ENCODE measurements at regions not wholly inside any gene's neighbourhood (a gene's known extent, or its start where the extent isn't known, plus 50 kb on each side); places are given as distances from the start of the nearest gene placed in this dataset.
"Not testable (repeated sequence)": the region's sequence is repeated elsewhere in the genome, so short reads cannot be mapped to it uniquely, and the experiment has no call there.

GRCh38 chr2:13611939-13612338 lies 895.2 kb downstream of the TRIB2 start:
- DNase-seq (ENCODE audit: low read depth): no peak

DNA sequence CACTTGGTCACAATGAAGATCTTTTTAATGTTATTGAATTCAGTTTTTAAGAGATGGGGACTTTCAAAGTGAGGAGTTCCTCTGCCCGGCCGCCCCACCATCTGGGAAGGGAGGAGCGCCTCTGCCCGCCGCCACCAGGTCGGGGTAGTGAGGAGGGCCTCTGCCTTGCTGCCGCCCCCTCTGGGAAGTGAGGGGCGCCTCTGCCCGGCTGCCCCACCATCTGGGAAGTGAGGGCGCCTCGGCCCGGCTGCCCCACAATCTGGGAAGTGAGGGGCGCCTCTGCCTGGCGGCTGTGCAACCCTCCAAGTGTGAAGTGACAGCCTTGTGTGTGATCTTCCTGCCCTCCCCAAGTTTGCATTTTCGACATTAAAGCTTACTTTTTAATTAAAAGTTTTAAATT lies 899.3 kb downstream of the TRIB2 start:
- DNase-seq (ENCODE audit: low read depth): no peak

GRCh38 chr2:13616616-13617015 lies 899.9 kb downstream of the TRIB2 start:
- DNase-seq (ENCODE audit: low read depth): no peak

DNA sequence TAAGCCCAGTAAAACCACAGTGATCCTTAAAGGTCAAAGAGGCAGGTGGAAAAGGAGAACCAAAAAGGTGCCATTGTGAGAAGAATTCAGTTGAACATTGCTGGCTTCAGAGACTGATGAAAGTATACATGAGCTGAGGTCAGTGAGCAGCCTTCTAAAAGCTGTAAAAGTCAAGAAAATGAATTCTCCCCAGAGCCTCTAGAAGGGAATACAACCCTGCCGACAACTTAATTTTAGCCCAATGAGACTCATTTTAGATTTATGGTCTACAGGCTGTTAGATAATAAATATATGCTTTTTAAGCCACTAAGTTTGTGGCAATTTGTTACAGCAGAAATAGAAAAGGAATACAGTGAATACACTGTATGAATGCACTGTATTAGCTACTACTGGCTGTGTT lies 911.4 kb downstream of the TRIB2 start:
- DNase-seq (ENCODE audit: low read depth): no peak

- no peak for DNase-seq (ENCODE audit: low read depth)
These were observed 921.4 kb downstream of the TRIB2 start for GRCh38 chr2:13638181-13638580.

DNA sequence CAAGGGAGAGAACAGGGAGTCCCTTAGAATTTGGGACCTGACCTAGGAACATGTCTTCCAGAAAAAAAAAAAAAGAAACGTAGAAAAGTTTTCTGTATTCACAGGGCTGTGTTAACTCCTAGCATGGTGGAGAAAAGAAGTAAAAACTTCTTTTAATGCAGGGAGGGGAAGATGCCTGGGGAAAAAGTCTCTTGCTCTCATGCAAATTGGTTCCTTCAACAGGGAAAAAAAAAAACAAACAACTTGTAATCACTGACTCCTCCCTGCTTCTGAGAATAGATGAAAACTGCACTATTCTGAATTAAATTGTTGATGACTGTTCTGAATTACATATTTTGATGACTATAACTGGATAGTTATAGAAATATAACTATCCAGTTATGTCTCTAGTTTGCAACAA lies 933.2 kb downstream of the TRIB2 start:
- DNase-seq (ENCODE audit: low read depth): no peak

DNA sequence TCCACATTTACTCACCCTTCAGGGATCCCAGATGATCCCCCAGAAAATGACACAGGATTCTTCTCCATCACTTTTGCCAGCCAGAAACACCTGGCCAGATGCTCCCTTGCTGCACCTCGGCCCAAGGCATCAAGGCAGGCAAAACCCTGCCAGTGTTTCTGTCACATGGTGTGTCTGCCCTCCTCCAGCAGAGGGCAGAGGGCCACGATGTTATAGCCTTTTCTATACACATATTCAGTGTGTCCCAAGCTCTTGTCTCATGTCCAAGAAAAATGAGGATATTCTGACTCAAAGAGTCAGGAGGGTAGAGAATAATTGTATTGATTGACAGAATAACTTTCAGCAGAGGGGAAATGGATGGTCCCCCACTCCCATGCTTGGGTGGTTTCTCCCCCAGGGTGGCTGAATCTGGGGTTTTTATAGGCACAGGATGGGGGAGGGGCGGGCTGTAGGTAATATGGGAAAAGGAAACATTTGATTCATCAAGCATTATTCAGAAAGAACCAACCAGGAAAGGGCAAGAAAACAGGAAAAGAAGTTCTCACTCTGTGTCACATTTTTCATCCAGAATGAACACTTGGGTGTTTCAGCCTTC lies 933.9 kb downstream of the TRIB2 start:
- no peak for DNase-seq (ENCODE audit: low read depth)

DNA sequence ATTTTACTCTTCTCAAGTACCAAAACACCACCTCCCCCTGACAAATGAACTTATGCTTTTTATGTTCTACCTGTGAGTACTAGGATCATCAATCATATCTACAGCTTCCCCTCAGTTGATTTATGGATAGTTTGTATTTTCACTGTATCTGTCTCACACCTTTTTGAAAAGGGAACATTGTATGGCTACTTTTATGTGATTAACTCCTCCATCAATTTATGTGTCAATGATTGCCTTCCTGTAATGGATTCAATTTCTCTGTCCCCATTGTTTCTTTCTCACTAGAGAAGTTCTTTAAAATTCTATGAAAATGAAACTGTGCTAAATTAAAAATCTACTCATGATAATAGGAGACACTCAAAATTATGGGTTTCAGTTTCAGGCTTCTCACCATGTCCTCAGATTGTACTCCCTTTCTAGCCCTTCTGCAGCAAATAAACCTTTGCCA lies 935.0 kb downstream of the TRIB2 start:
- no peak for DNase-seq (ENCODE audit: low read depth)

DNA sequence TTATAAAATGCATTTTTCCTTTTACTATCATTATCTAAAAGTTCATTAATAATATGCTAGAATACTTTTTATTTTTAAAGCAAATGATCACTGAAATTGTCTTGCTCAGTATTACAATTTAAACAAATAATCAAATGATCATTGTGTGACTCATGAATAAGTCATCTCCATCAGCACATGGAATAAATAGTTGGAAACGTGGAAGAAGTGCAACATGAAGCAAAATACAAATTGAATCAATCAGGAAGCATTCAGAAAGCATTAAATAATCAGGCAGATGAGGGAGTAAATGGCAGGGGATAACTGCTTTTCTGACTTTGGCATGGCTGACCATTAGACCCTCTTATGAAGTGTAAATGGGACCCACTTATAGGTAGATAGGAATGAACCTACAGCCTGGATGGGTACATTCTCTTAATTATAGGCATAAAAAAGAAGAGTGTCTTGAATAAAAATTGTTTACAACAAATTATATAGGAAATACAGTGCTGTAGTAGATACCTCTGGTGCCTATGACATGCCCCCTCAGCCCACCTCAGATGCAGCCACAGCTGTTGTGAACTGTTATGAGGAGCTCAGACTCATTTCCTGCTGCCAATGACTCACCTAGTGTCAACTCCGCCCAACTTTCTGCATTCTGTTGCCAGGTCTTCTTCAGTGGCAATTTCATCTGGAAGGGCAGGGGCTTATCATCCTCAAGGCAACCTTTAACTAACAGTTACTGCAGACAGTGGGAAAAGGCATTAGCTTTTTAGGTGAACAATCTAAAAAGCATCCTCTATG lies 936.0 kb downstream of the TRIB2 start:
- DNase-seq (ENCODE audit: low read depth): no peak

DNA sequence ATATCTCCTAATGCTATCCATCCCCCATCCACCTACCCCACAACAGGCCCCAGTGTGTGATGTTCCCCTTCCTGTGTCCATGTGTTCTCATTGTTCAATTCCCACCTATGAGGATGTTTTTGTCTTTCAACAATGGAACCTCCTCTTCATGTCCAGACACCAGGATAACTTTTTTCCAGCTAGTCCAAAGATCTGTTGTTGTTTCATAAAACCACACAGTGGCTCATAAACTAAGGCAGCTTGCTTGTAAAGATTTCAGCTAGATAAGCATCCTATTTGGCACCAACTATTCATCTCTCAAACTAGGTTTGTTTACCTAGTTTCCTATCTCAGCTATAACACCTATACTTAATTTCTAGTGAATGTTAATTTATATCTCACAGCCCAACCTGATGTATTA lies 937.7 kb downstream of the TRIB2 start:
- DNase-seq (ENCODE audit: low read depth): no peak

DNA sequence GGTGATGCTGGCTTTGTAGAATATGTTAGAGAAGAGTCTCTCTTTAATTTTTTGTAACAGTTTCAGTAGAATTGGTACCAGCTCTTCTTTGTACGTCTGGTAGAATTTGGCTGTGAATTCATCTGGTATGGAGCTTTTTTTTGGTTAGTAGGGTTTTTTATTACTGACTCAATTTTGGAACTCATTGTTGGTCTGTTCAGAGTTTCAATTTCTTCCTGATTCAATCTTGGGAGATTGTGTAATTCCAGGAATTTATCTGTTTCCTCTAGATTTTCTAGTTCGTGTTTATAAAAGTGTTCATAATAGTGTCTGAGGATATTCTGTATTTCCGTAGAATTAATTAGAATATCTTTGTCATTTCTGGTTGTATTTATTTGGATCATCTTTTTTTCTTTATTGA lies 943.5 kb downstream of the TRIB2 start:
- DNase-seq (ENCODE audit: low read depth): no peak

DNA sequence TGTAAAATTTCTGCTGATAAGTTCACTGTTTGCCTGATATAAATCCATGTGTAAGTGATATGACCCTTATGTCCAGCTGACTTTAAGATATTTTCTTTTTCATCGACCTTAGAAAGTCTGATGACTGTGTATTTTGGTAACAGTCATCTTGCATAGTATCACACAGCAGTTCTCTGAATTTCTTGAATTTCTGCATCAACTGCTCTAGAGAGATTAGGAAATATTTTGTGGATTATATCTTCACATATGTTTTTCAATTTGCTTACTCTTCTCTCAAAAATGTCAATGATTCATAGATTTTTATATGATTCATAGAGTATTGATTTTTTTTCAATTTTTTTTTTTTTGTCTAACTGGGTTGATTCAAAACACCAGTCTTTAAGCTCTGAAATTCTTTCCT lies 945.3 kb downstream of the TRIB2 start:
- DNase-seq (ENCODE audit: low read depth): no peak

DNA sequence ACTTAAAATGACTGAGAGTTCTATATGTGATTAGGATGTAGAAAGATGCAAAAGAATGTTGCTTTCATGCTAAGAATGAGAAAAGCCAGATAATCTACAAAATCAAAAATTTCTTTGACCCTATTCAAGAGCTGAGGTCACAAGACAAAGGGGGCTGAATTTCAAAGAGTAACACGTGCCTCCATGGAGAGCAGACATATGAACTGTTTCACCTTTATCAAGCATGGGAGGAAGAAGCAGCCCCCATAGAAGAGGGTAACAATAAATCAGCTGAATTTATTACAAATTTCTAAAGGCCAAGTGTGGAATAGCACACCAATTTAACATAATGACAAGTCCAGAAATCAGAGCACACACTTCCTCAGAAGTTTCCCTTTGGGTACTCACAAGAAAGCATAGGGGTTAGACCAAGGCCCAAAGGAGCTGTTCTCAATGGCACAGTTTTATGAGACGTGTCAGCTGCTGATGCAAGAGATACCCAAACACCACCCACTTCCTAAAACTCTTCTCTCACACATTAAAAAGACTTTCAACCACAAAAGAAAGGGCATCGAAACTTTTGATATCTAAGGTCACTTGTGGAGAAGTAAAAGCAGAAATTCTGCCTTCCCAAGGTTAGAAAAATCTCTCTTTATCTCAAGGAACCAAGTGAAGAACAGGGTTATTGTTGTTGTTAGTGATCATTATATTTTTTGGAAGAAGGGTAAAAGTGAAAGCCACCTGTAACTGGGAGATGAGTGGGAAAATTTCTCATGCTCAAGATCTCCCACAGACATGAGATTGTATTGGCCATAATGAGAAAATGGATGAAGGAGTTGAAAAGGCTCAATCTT lies 950.1 kb downstream of the TRIB2 start:
- no peak for DNase-seq (ENCODE audit: low read depth)

DNA sequence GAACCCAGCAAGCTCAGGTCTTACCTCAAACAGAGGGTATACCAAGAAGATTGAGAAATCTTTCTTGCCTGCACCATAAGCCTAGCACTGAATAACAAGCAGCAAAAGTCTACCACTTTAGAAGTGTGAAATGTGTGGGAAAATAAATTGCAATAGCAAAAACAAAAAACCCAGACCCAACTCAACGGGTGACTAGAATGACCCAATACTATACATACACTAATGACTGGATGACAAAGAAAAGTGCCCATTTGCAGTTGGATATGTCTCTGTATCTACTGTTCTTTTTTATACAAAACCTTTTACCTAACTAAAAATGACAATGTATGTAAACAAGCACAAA lies 950.6 kb downstream of the TRIB2 start:
- DNase-seq (ENCODE audit: low read depth): no peak

GRCh38 chr2:13669607-13670006 lies 952.9 kb downstream of the TRIB2 start:
- DNase-seq (ENCODE audit: low read depth): no peak

DNA sequence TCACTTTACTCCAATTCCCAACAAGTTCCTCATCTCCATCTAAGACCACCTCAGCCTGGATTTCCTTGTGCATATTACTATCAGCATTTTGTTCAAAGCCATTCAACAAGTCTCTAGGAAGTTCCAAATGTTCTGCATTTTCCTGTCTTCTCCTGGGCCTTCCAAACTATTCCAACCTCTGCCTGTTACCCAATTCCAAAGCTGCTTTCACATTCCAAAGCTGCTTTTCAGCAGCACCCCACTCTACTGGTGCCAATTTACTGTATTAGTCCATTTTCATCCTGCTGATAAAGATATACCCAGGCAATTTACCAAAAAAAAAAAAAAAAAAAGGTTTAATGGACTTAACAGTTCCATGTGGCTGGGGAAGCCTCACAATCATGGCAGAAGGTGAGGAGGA lies 957.1 kb downstream of the TRIB2 start:
- not testable (repeated sequence) for DNase-seq (ENCODE audit: low read depth)

- DNase-seq (ENCODE audit: low read depth): no peak
These were observed 956.2 kb upstream of the LRATD1 start for GRCh38 chr2:13676269-13676668.

DNA sequence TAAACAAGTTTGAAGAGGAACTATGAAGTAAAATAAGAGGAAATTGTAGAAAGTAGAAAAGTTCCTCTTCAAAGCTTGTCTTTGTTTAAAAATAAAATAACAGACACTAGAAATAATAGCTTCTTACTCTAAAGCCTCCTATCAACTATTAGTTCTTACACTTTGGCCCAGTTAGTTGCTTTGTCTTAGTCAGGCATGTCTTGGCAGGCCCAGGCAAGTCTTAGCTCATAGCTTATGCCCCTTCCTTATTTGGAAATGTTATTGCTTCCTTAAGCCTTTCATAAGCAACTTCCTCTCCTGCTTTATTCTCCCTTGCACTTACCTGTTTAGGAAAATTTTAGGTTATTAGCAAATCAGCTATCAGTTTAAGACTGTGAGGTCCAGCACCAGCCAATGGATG lies 950.6 kb upstream of the LRATD1 start:
- no peak for DNase-seq (ENCODE audit: low read depth)

DNA sequence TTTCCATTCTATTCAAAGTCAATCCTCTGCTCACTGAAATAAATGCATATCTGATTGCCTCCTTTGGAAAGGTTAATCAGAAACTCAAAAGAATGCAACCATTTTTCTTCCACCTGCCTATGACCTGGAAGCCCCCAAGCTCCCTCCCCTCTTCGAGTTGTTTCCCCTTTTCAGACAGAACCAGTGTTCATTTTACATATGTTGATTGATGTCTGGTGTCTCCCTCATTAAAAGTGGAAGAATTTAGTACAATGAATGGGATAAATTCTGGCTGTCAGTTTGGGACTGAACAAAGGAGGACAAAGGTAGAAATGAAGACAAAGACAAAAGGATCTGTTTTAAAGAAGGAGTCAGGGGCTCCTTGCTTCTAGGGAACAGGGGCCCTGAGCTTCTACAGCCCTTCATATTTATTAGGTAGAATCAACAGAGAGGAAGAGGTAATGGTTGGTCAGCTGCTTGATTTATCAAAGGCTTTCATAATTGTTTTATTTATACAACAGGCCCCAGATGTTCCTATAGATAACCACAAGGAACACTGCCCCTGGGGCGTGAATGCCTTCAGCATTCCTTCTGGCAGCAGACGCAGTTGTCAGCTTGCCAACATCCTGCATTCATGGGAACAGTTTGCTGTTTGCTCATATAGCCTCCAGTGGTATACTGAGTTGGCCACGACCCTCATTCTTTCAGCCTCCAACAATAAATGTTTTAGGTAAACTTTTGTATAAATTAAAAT lies 949.8 kb upstream of the LRATD1 start:
- no peak for DNase-seq (ENCODE audit: low read depth)

GRCh38 chr2:13686262-13686661 lies 946.3 kb upstream of the LRATD1 start:
- DNase-seq (ENCODE audit: low read depth): no peak

GRCh38 chr2:13694673-13695072 lies 937.8 kb upstream of the LRATD1 start:
- DNase-seq (ENCODE audit: low read depth): no peak

DNA sequence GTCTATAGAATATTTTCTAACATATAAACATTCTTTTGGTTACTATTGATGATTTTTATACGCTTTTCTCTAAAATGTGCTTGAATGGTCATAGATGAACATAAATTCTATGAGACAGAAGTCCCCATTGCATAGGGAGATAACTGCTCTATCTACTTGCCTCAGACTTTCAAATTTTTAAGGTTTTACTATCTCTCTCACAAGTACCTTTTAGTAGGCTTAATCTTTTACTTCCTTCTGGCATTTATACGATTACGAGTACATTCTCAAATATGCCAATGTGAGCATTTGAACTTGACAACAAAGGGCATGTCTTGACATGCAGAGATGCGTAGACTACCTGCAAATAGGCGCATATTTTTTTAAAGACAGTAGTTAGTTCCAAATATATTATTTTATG lies 935.9 kb upstream of the LRATD1 start:
- no peak for DNase-seq (ENCODE audit: low read depth)

GRCh38 chr2:13698847-13699246 lies 933.7 kb upstream of the LRATD1 start:
- DNase-seq (ENCODE audit: low read depth): no peak
